Skeletal muscle tissue (tissue), 3 donors: ENCODE measurements at regions not wholly inside any gene's neighbourhood (a gene's known extent, or its start where the extent isn't known, plus 50 kb on each side); places are given as distances from the start of the nearest gene placed in this dataset.
A peak's percentile ranks its signal among the peaks of the same experiment; 100 is the strongest.

Experiments used
- H3K27ac ChIP-seq: one replicate; pipeline ENCODE4 v1.7.0; 2013; ENCODE audit warnings: mild to moderate bottlenecking, low read depth, low read length, inconsistent platforms
- H3K27me3 ChIP-seq, 3 donors: one replicate each; pipeline ENCODE4 v1.7.0; 2013; ENCODE audit warnings: low read length in 3 of 3; ENCODE audit not compliant: control insufficient read depth in 3 of 3, insufficient read depth in 3 of 3
- H3K36me3 ChIP-seq, 3 donors: one replicate each; pipeline ENCODE4 v1.7.0; 2013; ENCODE audit warnings: low read length in 3 of 3; ENCODE audit not compliant: control insufficient read depth in 3 of 3, insufficient read depth in 3 of 3
- H3K4me1 ChIP-seq, 3 donors: one replicate each; pipeline ENCODE4 v1.7.0; 2013; ENCODE audit warnings: low read length in 3 of 3, mild to moderate bottlenecking in 3 of 3; ENCODE audit not compliant: control insufficient read depth in 3 of 3, insufficient read depth in 3 of 3
- H3K4me3 ChIP-seq, 3 donors: one replicate each; pipeline ENCODE4 v1.7.0; 2013; ENCODE audit warnings: low read length in 3 of 3
- H3K9ac ChIP-seq, 3 donors: one replicate each; pipeline ENCODE4 v1.7.0; 2013; ENCODE audit warnings: low read length in 3 of 3, mild to moderate bottlenecking in 3 of 3, moderate library complexity in 2 of 3, low read depth in 1 of 3
- H3K9me3 ChIP-seq, 3 donors: one replicate each; pipeline ENCODE4 v1.7.0; 2013; ENCODE audit warnings: low read length in 3 of 3; ENCODE audit not compliant: control insufficient read depth in 3 of 3
- donor health status: Osteomylitis.

DNA sequence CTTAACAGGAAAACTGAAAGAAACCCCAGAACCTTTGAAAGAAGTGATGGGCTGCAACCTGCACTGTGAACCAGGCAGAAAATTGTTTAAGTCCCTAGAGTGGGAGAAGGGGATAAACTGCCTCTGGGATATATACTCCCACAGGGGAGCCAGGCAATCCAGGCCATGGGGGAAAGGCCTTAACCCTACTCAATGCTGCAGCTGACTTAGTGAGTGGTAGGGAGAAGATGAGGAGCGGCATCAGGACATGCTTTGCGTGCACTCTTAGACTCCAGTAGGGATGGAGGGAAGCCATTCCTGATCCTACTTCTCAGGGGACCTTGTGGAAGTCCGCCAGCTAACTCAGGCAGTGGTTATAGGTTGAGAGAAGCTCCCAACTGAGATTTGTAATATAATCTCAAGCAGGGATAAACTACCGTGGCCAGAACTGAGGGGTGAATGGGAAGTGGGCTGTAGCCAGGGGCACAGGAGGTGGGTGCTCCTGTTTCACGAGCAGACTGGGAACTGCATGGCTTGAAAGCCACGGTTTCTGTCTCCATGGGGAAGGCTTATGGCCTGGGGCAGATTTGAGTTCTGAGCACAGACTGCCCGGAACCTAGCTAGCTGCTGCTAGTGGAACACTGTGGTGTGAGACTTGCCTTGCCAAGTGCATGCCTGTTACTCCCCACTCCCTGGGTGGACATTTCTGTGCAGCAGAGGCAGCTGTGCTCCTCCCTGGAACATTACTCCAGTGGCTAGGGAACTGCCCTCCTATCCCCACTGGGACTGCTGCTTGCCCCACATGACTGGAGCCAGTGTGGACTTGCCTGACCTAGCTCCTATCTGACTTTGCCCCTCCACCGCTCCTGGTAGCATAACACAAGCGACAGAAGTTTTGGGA is 119.2 kb upstream of the SCAF11 start:
- H3K27ac ChIP-seq, result no peak overlapping the region
- H3K9me3 ChIP-seq, result peaks cover 0 to 3% (median 0%) of the 10 kb centered on the region in 3 donors
- peaks cover 0 to 3% (median 0%) of the 10 kb centered on the region in 3 donors for H3K4me1 ChIP-seq

DNA sequence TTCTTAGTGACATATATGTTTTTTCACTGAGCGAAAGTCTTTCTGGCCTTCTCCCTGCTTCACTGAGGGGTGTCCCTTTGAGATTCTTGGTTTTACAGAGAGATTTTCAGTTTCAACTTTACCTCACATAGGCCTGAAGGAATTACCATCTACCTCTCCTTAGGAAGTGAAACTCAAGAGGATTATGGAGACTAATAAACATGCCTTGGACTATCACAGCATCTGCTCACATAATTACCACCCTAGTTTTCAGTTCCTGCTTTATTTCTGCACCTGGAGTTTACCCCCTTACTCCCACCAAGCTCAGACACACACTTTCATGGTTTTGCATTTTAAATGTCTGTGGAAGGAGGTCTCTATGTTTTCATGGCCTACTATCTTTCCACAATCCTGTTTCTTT is 118.3 kb upstream of the SCAF11 start:
- peaks cover 0 to 3% (median 0%) of the 10 kb centered on the region in 3 donors for H3K9me3 ChIP-seq
- no peak overlapping the region for H3K27ac ChIP-seq
- peaks cover 0 to 3% (median 0%) of the 10 kb centered on the region in 3 donors for H3K4me1 ChIP-seq
- no peak overlapping the region for H3K9ac ChIP-seq
- H3K4me3 ChIP-seq, result no peak overlapping the region
- H3K27me3 ChIP-seq, result no peaks in the 10 kb centered on the region
- H3K36me3 ChIP-seq, result no peaks in the 10 kb centered on the region

More for the DNA sequence above, 119.2 kb upstream of the SCAF11 start:
- Histone ChIP-seq H3K27me3 (no peaks in the 10 kb centered on the region), H3K36me3 (no peaks in the 10 kb centered on the region), H3K4me3 (no peak overlapping the region), H3K9ac (peak overlapping the region in 1 of 3 donors; percentile 37)

DNA sequence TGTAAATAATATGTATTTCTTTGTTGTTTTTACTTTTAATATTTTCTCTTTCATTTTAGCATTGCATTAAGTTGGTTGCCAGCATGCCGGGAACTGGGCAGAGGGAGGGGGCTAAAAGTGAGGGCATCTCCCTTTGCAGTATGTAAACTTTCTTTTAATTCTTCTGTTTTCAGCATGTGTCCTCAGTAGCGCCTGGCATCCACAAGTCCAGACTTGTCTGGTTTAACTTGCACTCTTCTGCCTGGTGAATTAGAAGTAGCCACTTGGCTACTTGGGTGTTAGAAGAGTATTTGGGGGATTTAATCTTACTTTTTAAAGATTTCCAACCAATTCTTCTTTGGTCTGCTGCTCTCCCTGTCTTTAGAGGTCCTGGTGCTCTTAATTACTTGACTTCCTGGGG is 117.2 kb upstream of the SCAF11 start:
- Histone ChIP-seq H3K4me1 (peaks cover 0 to 3% (median 0%) of the 10 kb centered on the region in 3 donors), H3K9me3 (peaks cover 0 to 3% (median 0%) of the 10 kb centered on the region in 3 donors), H3K4me3 (no peak overlapping the region), H3K27ac (no peak overlapping the region), H3K27me3 (no peaks in the 10 kb centered on the region), H3K9ac (no peak overlapping the region), H3K36me3 (no peaks in the 10 kb centered on the region)

- no peak overlapping the region for H3K9ac ChIP-seq
- peaks cover 0 to 3% (median 0%) of the 10 kb centered on the region in 3 donors for H3K4me1 ChIP-seq
- H3K4me3 ChIP-seq, result no peak overlapping the region
- H3K9me3 ChIP-seq, result no peaks in the 10 kb centered on the region
- no peaks in the 10 kb centered on the region for H3K36me3 ChIP-seq
- H3K27ac ChIP-seq, result no peak overlapping the region
- H3K27me3 ChIP-seq, result no peaks in the 10 kb centered on the region
These were observed 115.4 kb upstream of the SCAF11 start for GRCh38 chr12:46105735-46106134.

DNA sequence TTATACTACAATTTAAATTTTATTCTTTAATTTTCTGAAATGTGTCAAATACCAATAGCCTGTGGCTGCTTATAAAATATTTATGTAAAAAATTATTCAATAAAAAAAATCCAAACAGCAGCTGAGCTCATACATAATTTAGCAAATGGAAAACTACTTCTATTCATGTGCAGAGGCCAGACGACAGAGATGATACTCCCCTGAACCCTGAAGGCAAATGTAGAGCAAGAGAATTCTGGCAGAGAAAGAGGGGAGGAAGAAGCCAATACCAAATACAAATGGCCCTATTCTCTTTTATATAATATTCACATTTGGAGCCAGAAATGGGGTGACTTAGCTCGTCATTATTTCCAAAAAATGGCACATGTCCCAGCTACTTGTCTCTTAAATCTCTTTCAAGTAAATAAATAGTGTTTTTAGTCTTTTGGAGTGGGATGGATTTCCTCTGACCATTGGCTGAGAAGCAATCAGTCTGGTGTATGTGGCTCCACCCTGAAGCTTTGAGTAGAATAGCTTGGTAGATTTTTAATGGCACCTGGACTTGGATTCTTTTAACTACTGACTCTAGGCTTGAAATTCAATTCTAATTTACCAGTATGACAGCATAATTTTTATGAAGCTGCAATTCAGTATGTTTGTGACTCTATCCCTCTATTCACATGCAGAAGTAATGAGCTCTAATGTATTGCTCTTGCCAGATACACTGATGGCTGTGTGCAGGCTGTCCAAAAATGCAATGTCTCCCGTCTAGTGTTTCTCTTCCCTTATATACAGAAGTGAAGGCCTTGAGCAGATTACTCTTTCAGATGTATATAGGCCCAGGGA is 113.4 kb upstream of the SCAF11 start:
- H3K9me3 ChIP-seq, result no peaks in the 10 kb centered on the region
- no peak overlapping the region for H3K9ac ChIP-seq
- H3K4me3 ChIP-seq, result no peak overlapping the region
- H3K4me1 ChIP-seq, result no peaks in the 10 kb centered on the region
- H3K27me3 ChIP-seq, result no peaks in the 10 kb centered on the region
- no peak overlapping the region for H3K27ac ChIP-seq
- H3K36me3 ChIP-seq, result no peaks in the 10 kb centered on the region

DNA sequence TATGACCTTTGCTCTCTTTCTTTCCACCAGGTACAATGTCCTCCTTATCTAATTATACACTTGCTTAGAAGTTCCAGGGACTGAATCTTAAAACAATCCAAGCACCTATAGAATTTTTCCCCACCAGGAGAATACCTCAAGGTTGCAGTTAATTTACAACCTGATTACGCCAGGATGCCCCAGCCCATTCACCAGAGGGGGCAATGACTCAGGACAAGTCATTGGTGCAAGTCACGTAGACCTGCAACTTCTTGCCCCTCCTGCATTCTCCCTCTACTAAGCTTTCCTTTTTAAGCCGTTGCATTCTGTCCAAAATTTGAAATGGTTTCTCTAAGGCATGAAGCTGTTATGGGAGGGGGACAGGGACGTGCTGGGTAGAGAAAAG is 111.1 kb upstream of the SCAF11 start:
- Histone ChIP-seq H3K4me3 (no peak overlapping the region), H3K9ac (no peak overlapping the region)

DNA sequence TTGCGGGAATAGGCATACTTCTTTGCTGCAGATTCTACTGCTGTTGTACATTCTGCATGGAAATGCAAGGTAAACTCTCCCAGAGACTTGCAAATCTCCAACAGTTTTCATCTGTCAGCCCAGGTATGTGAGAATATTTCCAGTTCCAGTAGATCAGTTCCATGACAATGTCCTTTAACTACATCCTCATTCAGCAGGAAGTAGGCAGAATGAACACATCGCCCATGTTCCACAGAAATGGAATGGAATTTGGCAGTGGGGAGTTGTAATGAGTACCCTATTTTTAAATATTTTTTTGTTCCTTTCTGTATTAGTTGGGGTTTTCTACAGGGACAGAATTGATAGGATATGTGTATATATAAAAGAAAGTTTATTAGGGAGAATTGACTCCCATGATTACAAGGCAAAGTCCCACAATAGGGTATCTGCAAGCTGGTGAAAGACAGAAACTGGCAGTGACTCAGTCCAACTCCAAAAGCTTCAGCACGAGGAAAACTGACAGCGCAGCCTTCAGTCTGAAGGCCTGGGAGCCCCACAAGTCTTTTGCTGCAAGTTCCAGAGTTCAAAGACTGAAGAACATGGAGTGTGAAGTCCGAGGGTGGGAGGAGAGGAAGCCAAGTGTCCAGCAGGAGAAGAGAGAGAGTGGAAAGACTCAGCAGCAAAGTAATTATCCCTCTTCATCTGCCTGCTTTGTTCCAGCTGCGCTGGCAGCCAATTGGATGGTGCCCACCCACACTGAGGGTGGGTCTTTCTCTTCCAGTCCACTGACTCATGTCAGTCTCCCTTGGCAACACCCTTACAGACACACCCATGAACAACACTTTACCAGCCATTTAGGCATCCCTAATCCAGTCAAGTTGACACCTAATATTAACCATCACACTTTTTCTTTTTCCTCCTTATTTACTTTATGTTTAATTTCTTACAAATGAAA is 110.4 kb upstream of the SCAF11 start:
- Histone ChIP-seq H3K27ac (no peak overlapping the region), H3K4me1 (no peaks in the 10 kb centered on the region), H3K4me3 (no peak overlapping the region), H3K9me3 (no peaks in the 10 kb centered on the region), H3K27me3 (no peaks in the 10 kb centered on the region), H3K36me3 (no peaks in the 10 kb centered on the region), H3K9ac (no peak overlapping the region)

More for the DNA sequence above, 111.1 kb upstream of the SCAF11 start:
- H3K36me3 ChIP-seq, result no peaks in the 10 kb centered on the region
- H3K27ac ChIP-seq, result no peak overlapping the region
- H3K27me3 ChIP-seq, result no peaks in the 10 kb centered on the region
- H3K4me1 ChIP-seq, result no peaks in the 10 kb centered on the region
- H3K9me3 ChIP-seq, result no peaks in the 10 kb centered on the region

- no peaks in the 10 kb centered on the region for H3K27me3 ChIP-seq
- H3K27ac ChIP-seq, result no peak overlapping the region
- no peaks in the 10 kb centered on the region for H3K9me3 ChIP-seq
- no peaks in the 10 kb centered on the region for H3K4me1 ChIP-seq
- H3K9ac ChIP-seq, result no peak overlapping the region
- no peaks in the 10 kb centered on the region for H3K36me3 ChIP-seq
- no peak overlapping the region for H3K4me3 ChIP-seq
These were observed 99.2 kb upstream of the SCAF11 start for GRCh38 chr12:46089414-46090162.

GRCh38 chr12:46087916-46088439 is 97.6 kb upstream of the SCAF11 start:
- H3K36me3 ChIP-seq, result no peaks in the 10 kb centered on the region
- no peaks in the 10 kb centered on the region for H3K4me1 ChIP-seq
- H3K9ac ChIP-seq, result no peak overlapping the region
- no peaks in the 10 kb centered on the region for H3K9me3 ChIP-seq
- H3K27ac ChIP-seq, result no peak overlapping the region
- H3K4me3 ChIP-seq, result no peak overlapping the region
- no peaks in the 10 kb centered on the region for H3K27me3 ChIP-seq
